ENCODE measurements at regions not wholly inside any gene's neighbourhood (a gene's known extent, or its start where the extent isn't known, plus 50 kb on each side); places are given as distances from the start of the nearest gene placed in this dataset.

DNA sequence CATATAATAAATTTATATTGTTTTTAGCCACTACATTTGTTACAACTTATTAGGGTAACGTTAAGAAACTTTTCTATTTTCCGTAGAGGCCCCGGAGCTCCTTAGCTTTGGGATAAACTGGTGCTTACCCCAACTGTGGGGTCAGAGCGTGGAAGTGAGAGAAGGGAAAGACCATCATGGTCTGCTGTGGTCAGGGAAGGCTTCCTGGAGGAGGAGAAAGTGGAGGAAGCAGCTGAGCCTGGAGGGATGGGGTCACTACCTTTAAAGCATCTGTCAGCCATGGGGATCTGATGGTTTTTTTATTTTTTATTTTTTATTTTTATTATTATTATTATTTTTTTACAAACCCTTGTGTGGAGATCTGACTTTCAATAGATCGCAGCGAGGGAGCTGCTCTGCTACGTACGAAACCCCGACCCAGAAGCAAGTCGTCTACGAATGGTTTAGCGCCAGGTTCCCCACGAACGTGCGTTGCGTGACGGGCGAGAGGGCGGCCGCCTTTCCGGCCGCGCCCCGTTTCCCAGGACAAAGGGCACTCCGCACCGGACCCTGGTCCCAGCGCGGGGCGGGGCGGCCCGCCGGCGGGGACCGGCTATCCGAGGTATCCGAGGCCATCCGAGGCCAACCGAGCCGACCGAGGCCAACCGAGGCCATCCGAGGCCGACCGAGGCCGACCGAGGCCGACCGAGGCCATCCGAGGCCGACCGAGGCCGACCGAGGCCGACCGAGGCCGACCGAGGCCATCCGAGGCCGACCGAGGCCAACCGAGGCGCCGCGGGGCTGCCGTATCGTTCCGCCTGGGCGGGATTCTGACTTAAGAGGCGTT lies 1101.2 kb upstream of the TMEM132C start (continued):
- TF ChIP-seq BRCA1 (IDR thresholded peaks at IDR 0.05; ENCODE audit: low read depth, low read length) = no peak
- TF ChIP-seq POLR2A (IDR thresholded peaks at IDR 0.05; ENCODE audit: control extremely low read depth in 1 of 2, low read depth in 2 of 2, low read length in 2 of 2) = peak in 1 of 2 experiments; percentile 37; a peak in 1 of 3 replicates
- no peak for TF ChIP-seq GTF2F1 (IDR thresholded peaks at IDR 0.05; ENCODE audit: borderline replicate concordance, low read depth, low read length)
- TF ChIP-seq NRF1 (IDR thresholded peaks at IDR 0.05; ENCODE audit: low read depth, low read length) = no peak
- TF ChIP-seq, protein P1, sequence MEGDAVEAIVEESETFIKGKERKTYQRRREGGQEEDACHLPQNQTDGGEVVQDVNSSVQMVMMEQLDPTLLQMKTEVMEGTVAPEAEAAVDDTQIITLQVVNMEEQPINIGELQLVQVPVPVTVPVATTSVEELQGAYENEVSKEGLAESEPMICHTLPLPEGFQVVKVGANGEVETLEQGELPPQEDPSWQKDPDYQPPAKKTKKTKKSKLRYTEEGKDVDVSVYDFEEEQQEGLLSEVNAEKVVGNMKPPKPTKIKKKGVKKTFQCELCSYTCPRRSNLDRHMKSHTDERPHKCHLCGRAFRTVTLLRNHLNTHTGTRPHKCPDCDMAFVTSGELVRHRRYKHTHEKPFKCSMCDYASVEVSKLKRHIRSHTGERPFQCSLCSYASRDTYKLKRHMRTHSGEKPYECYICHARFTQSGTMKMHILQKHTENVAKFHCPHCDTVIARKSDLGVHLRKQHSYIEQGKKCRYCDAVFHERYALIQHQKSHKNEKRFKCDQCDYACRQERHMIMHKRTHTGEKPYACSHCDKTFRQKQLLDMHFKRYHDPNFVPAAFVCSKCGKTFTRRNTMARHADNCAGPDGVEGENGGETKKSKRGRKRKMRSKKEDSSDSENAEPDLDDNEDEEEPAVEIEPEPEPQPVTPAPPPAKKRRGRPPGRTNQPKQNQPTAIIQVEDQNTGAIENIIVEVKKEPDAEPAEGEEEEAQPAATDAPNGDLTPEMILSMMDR (IDR thresholded peaks at IDR 0.05; ENCODE audit: control extremely low read depth in 1 of 3, insufficient read depth in 1 of 3, low read depth in 1 of 3, low read length in 3 of 3) = no peak
- TF ChIP-seq, protein P2, sequence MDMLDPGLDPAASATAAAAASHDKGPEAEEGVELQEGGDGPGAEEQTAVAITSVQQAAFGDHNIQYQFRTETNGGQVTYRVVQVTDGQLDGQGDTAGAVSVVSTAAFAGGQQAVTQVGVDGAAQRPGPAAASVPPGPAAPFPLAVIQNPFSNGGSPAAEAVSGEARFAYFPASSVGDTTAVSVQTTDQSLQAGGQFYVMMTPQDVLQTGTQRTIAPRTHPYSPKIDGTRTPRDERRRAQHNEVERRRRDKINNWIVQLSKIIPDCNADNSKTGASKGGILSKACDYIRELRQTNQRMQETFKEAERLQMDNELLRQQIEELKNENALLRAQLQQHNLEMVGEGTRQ (IDR thresholded peaks at IDR 0.05; ENCODE audit: low read length) = no peak
- TF ChIP-seq SIRT6 (IDR thresholded peaks at IDR 0.05; ENCODE audit: low read length) = no peak
- TF ChIP-seq CTBP2 (IDR thresholded peaks at IDR 0.05; ENCODE audit: borderline replicate concordance, insufficient read depth, insufficient read length, low read length) = no peak
- no peak for TF ChIP-seq KDM1A (IDR thresholded peaks at IDR 0.05; ENCODE audit: borderline replicate concordance, low read length)
- no peak for TF ChIP-seq RAD21 (IDR thresholded peaks at IDR 0.05 in 1 of 2, conservative IDR thresholded peaks at IDR 0.05 in 1 of 2; ENCODE audit: low read depth in 2 of 2, low read length in 2 of 2)
- TF ChIP-seq BCL11A (IDR thresholded peaks at IDR 0.05; ENCODE audit: low read depth in 2 of 2, low read length in 2 of 2) = no peak
- TF ChIP-seq TAF1 (IDR thresholded peaks at IDR 0.05; ENCODE audit: low read depth, low read length) = peak; percentile 56; the same call in 1 of the 2 replicates
- TF ChIP-seq POLR2AphosphoS5 (IDR thresholded peaks at IDR 0.05; ENCODE audit: low read depth, low read length) = no peak
- TF ChIP-seq RXRA (IDR thresholded peaks at IDR 0.05; ENCODE audit: insufficient read depth, low read depth, low read length) = no peak
- no peak for TF ChIP-seq SP2 (IDR thresholded peaks at IDR 0.05; ENCODE audit: low read length)
- TF ChIP-seq CEBPB (IDR thresholded peaks at IDR 0.05; ENCODE audit: low read depth, low read length) = no peak
